Body of pancreas (tissue), 4 donors: ENCODE measurements at regions not wholly inside any gene's neighbourhood (a gene's known extent, or its start where the extent isn't known, plus 50 kb on each side); places are given as distances from the start of the nearest gene placed in this dataset.

Experiments used
- ATAC-seq: fragments of 150-250 bp; one replicate; pipeline ENCODE4 v1.9.1; 2016
- DNase-seq, 4 donors: peaks; one replicate each; pipeline ENCODE4 v3.0.0-alpha.2; 2019
- H3K27ac ChIP-seq, 4 donors: fragments of 200-600 bp; sonication (generic); 1 replicate in 3 of 4; 2 replicates in 1 of 4; pipeline versions ENCODE4 v1.5.1 to v1.6.1; 2016 to 2019; ENCODE audit warnings: mild to moderate bottlenecking in 1 of 4, mixed read lengths in 1 of 4, moderate library complexity in 1 of 4
- H3K27me3 ChIP-seq, 2 donors: fragments of 200-600 bp; sonication (generic); one replicate each; pipeline ENCODE4 v1.6.0; 2016; ENCODE audit warnings: mild to moderate bottlenecking in 1 of 2
- H3K36me3 ChIP-seq, 2 donors: fragments of 200-600 bp; sonication (generic); replicated peaks in 1 of 2; 2 replicates each; pipeline ENCODE4 v1.5.1; 2016; ENCODE audit warnings: low read depth in 2 of 2; ENCODE audit not compliant: insufficient read depth in 1 of 2
- H3K4me1 ChIP-seq: fragments of 200-600 bp; sonication (generic); one replicate; pipeline ENCODE4 v1.6.0; 2016
- H3K4me3 ChIP-seq, 2 donors: fragments of 200-600 bp; sonication (generic); 1 replicate in 1 of 2; 2 replicates in 1 of 2; pipeline ENCODE4 v1.5.1; 2016 to 2019
- H3K9me3 ChIP-seq, 3 donors: fragments of 200-600 bp; sonication (generic); 1 replicate in 2 of 3; 2 replicates in 1 of 3; pipeline ENCODE4 v1.5.1; 2016
- POLR2A ChIP-seq, 3 donors: fragments of 450-650 bp; IDR thresholded peaks; one replicate each; pipeline ENCODE4 v1.6.1; 2016; ENCODE audit warnings: antibody characterized with exemption in 3 of 3, mild to moderate bottlenecking in 2 of 3
- WGBS, 2 donors: methylation state at CpG; one replicate each; pipeline ENCODE4 v1.1.5; 2017; 5-methylcytosine and 5-hydroxymethylcytosine counted together
- intact Hi-C: fragments of 100-400 bp; cut with DNase I; formaldehyde crosslinking; loops from one replicate; pipeline ENCODE4 v1.15.1; 2023
- TF ChIP-seq, protein P1 (sequence below), 7 experiments: fragments of 450-650 bp in 4 of 7; fragments of 200-600 bp in 3 of 7; sonication (generic) in 3 of 7; IDR thresholded peaks; one replicate each; pipeline ENCODE4 v1.5.1; 2016 to 2019; ENCODE audit warnings: antibody characterized with exemption in 7 of 7

DNA sequence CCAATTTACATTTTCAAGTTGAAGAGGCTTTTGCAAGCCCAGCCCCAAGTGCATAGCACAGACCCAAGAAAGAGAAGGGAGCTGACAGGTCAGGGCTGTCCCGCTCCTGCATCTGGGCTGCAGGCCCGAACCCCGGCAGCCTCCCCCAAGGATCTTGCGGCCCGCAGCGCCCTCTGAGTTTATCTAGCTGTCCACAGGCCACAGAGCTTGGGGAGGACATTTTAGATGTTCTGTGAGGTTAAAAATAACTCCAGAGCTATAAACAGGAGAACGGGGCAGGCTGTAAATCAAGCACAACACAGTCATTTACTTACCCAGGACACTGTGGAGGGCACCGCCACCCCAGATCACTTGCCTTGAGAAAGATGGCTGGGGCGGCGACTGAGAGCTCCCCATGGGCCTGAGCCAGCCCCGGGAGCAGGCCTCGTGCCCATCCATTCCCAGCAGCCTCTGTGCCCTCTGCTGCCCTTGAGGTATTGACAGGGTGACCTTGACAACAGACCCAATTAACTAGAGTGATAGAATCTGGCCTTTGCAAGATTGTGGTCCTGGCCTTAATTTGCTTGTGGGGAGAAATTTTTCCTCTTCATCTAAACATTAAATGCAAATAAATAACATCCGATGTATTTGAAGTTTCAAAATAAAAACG, 563.0 kb downstream of the TCERG1L start:
- WGBS, 2 donors = 63 to 71% methylated on average over 14 of the region's 14 CpGs
- Histone ChIP-seq H3K27me3 (no peaks in the 10 kb centered on the region), H3K4me1 (no peaks in the 10 kb centered on the region), H3K4me3 (no peak overlapping the region), H3K9me3 (no peaks in the 10 kb centered on the region), H3K27ac (no peak overlapping the region), H3K36me3 (no peaks in the 10 kb centered on the region)
- DNase-seq (no peak), ATAC-seq (no peak)
- intact Hi-C loops = no loop called here
- TF ChIP-seq, protein P1, sequence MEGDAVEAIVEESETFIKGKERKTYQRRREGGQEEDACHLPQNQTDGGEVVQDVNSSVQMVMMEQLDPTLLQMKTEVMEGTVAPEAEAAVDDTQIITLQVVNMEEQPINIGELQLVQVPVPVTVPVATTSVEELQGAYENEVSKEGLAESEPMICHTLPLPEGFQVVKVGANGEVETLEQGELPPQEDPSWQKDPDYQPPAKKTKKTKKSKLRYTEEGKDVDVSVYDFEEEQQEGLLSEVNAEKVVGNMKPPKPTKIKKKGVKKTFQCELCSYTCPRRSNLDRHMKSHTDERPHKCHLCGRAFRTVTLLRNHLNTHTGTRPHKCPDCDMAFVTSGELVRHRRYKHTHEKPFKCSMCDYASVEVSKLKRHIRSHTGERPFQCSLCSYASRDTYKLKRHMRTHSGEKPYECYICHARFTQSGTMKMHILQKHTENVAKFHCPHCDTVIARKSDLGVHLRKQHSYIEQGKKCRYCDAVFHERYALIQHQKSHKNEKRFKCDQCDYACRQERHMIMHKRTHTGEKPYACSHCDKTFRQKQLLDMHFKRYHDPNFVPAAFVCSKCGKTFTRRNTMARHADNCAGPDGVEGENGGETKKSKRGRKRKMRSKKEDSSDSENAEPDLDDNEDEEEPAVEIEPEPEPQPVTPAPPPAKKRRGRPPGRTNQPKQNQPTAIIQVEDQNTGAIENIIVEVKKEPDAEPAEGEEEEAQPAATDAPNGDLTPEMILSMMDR (IDR thresholded peaks at IDR 0.05) = no peak
- no peak for TF ChIP-seq POLR2A (IDR thresholded peaks at IDR 0.05)

DNA sequence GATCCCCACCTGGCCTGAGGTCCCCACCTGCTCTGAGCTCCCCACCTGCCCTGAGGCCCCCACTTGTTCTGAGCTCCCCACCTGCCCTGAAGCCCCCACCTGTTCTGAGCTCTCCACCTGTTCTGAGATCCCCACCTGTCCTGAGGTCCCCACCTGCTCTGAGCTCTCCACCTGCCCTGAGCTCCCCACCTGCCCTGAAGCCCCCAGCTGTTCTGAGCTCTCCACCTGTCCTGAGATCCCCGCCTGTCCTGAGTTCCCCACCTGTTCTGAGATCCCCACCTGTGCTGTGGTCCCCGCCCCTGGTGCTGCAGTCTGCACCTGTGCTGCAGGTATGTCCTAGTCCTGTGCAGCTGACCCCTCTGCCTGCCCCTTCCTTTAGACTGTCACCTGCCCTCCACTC, 561.6 kb downstream of the TCERG1L start:
- TF ChIP-seq, protein P1 (IDR thresholded peaks at IDR 0.05) = no peak
- TF ChIP-seq POLR2A (IDR thresholded peaks at IDR 0.05) = no peak
- Histone ChIP-seq H3K4me3 (no peak overlapping the region), H3K27ac (no peak overlapping the region), H3K36me3 (no peaks in the 10 kb centered on the region), H3K9me3 (no peaks in the 10 kb centered on the region), H3K27me3 (no peaks in the 10 kb centered on the region), H3K4me1 (no peaks in the 10 kb centered on the region)
- DNase-seq (no peak), ATAC-seq (no peak)
- intact Hi-C loops = no loop called here
- WGBS, 2 donors = 0% methylated on average over 1 to 2 of the region's 2 CpGs

DNA sequence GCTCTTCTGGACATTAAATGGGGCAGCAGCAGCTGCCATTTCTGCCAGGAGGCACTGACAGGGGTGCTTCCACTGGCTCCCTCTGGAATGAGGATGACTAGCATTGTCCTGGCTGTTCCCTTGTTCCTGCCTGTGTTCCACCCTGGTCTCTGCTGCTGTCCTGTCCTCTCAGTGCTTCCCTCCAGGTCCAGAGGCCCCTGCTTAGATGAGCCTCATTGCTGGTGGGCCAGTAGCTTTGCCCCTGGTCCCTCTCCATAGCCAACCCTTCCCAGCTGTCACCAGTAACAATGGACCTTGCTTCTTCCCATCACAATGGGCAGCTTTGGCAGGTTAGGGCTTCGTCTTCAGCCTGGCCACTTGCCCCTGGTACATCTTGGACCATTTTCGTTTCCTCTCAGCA, 561.1 kb downstream of the TCERG1L start:
- no peak for ATAC-seq
- 26 to 48% methylated on average over 2 of the region's 2 CpGs for WGBS, 2 donors
- no peak for DNase-seq

DNA sequence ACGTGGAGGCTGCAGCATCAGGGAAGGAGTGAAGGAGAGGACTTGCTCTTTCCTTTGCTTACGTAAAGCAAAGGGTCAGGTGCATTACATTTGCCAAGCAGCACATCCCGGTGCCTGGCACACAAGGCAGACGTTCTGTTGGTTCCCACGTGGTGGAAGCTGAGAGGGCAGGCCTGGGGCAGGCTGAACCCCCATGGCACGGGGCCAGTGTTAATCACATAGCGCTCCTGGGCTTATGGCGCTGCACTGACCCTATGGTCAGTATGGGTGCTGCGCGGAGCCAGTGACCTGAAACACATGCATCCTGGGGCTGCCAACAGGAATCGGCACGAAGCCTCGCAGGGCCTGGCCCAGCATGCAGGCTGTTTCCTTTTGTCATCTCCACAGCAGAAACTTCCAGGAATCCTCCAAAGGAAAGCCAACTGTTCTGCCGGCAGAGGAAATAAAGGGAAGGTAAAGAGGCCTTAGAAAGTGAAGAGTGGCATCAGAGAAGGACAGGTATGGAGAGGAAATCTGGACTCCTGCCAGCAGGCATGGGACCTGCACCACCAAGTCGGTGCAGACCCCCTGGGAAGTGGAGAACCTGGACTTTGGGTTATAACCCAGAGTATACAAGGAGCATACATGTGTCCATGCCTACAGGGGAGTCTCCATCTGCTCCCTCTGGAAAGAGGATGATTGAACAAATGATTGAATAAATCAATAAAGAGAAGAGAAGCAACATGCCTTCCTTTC, 560.2 kb downstream of the TCERG1L start:
- no peaks in the 10 kb centered on the region for H3K27me3 ChIP-seq
- intact Hi-C loops = no loop called here
- no peak overlapping the region for H3K4me3 ChIP-seq
- no peak for ATAC-seq
- H3K27ac ChIP-seq = no peak overlapping the region
- no peaks in the 10 kb centered on the region for H3K4me1 ChIP-seq
- H3K9me3 ChIP-seq = no peaks in the 10 kb centered on the region
- WGBS, 2 donors = 77 to 83% methylated on average over 12 to 15 of the region's 15 CpGs
- TF ChIP-seq, protein P1 (IDR thresholded peaks at IDR 0.05) = no peak
- no peak for TF ChIP-seq POLR2A (IDR thresholded peaks at IDR 0.05)
- DNase-seq = no peak
- no peaks in the 10 kb centered on the region for H3K36me3 ChIP-seq

More for the DNA sequence above, 561.1 kb downstream of the TCERG1L start:
- no peak for TF ChIP-seq POLR2A (IDR thresholded peaks at IDR 0.05)
- TF ChIP-seq, protein P1 (IDR thresholded peaks at IDR 0.05) = no peak
- H3K27ac ChIP-seq = no peak overlapping the region
- intact Hi-C loops = no loop called here
- no peaks in the 10 kb centered on the region for H3K4me1 ChIP-seq
- H3K36me3 ChIP-seq = no peaks in the 10 kb centered on the region
- H3K4me3 ChIP-seq = no peak overlapping the region
- H3K27me3 ChIP-seq = no peaks in the 10 kb centered on the region
- no peaks in the 10 kb centered on the region for H3K9me3 ChIP-seq
